Activated T-cell treated with anti-CD3 and anti-CD28 coated beads, Interleukin-2, amount 50 U/mL, for 1 hour (primary cell): ENCODE measurements at regions not wholly inside any gene's neighbourhood (a gene's known extent, or its start where the extent isn't known, plus 50 kb on each side); places are given as distances from the start of the nearest gene placed in this dataset.
"Not testable (repeated sequence)": the region's sequence is repeated elsewhere in the genome, so short reads cannot be mapped to it uniquely, and the experiment has no call there.

Source experiments
- DNase-seq: peaks from one replicate; pipeline ENCODE4 v3.0.0-alpha.2; 2020

GRCh38 chr5:10921160-10921559 is 160.1 kb upstream of the DAP start:
- DNase-seq = no peak

- no peak for DNase-seq
Measured at GRCh38 chr5:10920400-10920799, 159.4 kb upstream of the DAP start.

- DNase-seq = no peak
Measured at GRCh38 chr5:10914741-10915480, 153.9 kb upstream of the DAP start.

- no peak for DNase-seq
Measured at GRCh38 chr5:10913841-10914240, 152.8 kb upstream of the DAP start.

GRCh38 chr5:10913181-10913810 is 152.3 kb upstream of the DAP start:
- no peak for DNase-seq

GRCh38 chr5:10912435-10912834 is 151.4 kb upstream of the DAP start:
- DNase-seq = no peak

- no peak for DNase-seq
Measured at GRCh38 chr5:10910261-10910660, 149.2 kb upstream of the DAP start.

GRCh38 chr5:10904862-10905432 is 143.9 kb upstream of the DAP start:
- DNase-seq = no peak

GRCh38 chr5:10903786-10904560 is 142.9 kb upstream of the DAP start:
- DNase-seq = no peak

GRCh38 chr5:10902145-10902544 is 141.1 kb upstream of the DAP start:
- DNase-seq = no peak

- no peak for DNase-seq
Measured at GRCh38 chr5:10898514-10898913, 137.5 kb upstream of the DAP start.

- no peak for DNase-seq
Measured at GRCh38 chr5:10896016-10896415, 135.0 kb upstream of the DAP start.

GRCh38 chr5:10894445-10895054 is 133.5 kb upstream of the DAP start:
- DNase-seq = no peak

GRCh38 chr5:10892911-10893215 is 131.8 kb upstream of the DAP start:
- no peak for DNase-seq

GRCh38 chr5:10892147-10892910 is 131.3 kb upstream of the DAP start:
- DNase-seq = no peak

GRCh38 chr5:10891193-10891592 is 130.2 kb upstream of the DAP start:
- DNase-seq = no peak

GRCh38 chr5:10886497-10886896 is 125.5 kb upstream of the DAP start:
- DNase-seq = no peak

- DNase-seq = no peak
Measured at GRCh38 chr5:10885026-10885425, 124.0 kb upstream of the DAP start.

- DNase-seq = not testable (repeated sequence)
Measured at GRCh38 chr5:10883945-10884344, 122.9 kb upstream of the DAP start.

- DNase-seq = no peak
Measured at GRCh38 chr5:10880934-10881333, 119.9 kb upstream of the DAP start.

GRCh38 chr5:10876996-10877395 is 116.0 kb upstream of the DAP start:
- not testable (repeated sequence) for DNase-seq

- no peak for DNase-seq
Measured at GRCh38 chr5:10876006-10876744, 115.1 kb upstream of the DAP start.
